Esophagus (tissue), 2 donors: ENCODE measurements at regions not wholly inside any gene's neighbourhood (a gene's known extent, or its start where the extent isn't known, plus 50 kb on each side); places are given as distances from the start of the nearest gene placed in this dataset.

Experiments
- H3K27ac ChIP-seq, 2 donors: one replicate each; pipeline ENCODE4 v1.5.1; 2013; ENCODE audit warnings: low read depth in 2 of 2, mild to moderate bottlenecking in 2 of 2, inconsistent platforms in 1 of 2, low read length in 1 of 2, moderate library complexity in 1 of 2
- H3K27me3 ChIP-seq, 2 donors: one replicate each; pipeline ENCODE4 v1.6.1; 2013; ENCODE audit warnings: low read length in 2 of 2, control low read depth in 1 of 2, mild to moderate bottlenecking in 1 of 2; ENCODE audit not compliant: insufficient read depth in 2 of 2, control insufficient read depth in 1 of 2
- H3K36me3 ChIP-seq, 2 donors: one replicate each; pipeline ENCODE4 v1.6.1; 2013; ENCODE audit warnings: low read length in 1 of 2; ENCODE audit not compliant: control insufficient read depth in 2 of 2, insufficient read depth in 2 of 2
- H3K4me1 ChIP-seq, 2 donors: one replicate each; pipeline ENCODE4 v1.6.1; 2013; ENCODE audit warnings: low read length in 1 of 2; ENCODE audit not compliant: control insufficient read depth in 2 of 2, insufficient read depth in 2 of 2
- H3K4me3 ChIP-seq, 2 donors: one replicate each; pipeline ENCODE4 v1.5.1; 2013; ENCODE audit warnings: low read length in 2 of 2, mild to moderate bottlenecking in 2 of 2, low read depth in 1 of 2, moderate library complexity in 1 of 2
- H3K9me3 ChIP-seq, 2 donors: one replicate each; pipeline ENCODE4 v1.6.1; 2013; ENCODE audit warnings: mild to moderate bottlenecking in 2 of 2, low read depth in 1 of 2, low read length in 1 of 2, moderate library complexity in 1 of 2; ENCODE audit not compliant: control insufficient read depth in 2 of 2, insufficient read depth in 1 of 2
- WGBS, 2 donors: extraction: QIAGEN DNeasy Blood & Tissue Kit; methylation state at CpG; one replicate each; pipeline ENCODE4 v1.1.7; 2013; 5-methylcytosine and 5-hydroxymethylcytosine counted together
- donor health status: healthy with polysubstance abuse.
- donor health status: Bipolar disorder and iron deficiency.

GRCh38 chr2:72043985-72044384 lies 103.7 kb downstream of the CYP26B1 start:
- H3K9me3 ChIP-seq: no peaks in the 10 kb centered on the region
- H3K36me3 ChIP-seq: no peaks in the 10 kb centered on the region
- no peak overlapping the region for H3K27ac ChIP-seq
- no peak overlapping the region for H3K4me3 ChIP-seq
- peaks cover 7 to 24% of the 10 kb centered on the region in 2 donors for H3K4me1 ChIP-seq
- H3K27me3 ChIP-seq: no peaks in the 10 kb centered on the region

- no peak overlapping the region for H3K4me3 ChIP-seq
- H3K27me3 ChIP-seq: no peaks in the 10 kb centered on the region
- 28 to 35% methylated on average over 5 of the region's 5 CpGs for WGBS, 2 donors
- no peaks in the 10 kb centered on the region for H3K36me3 ChIP-seq
- peak overlapping the region; percentile 68 to 83 for H3K27ac ChIP-seq
- H3K4me1 ChIP-seq: peaks cover 9 to 24% of the 10 kb centered on the region in 2 donors
- H3K9me3 ChIP-seq: no peaks in the 10 kb centered on the region
Measured at GRCh38 chr2:72041638-72042111, 106.0 kb downstream of the CYP26B1 start.

- no peaks in the 10 kb centered on the region for H3K36me3 ChIP-seq
- no peaks in the 10 kb centered on the region for H3K9me3 ChIP-seq
- 70% methylated on average over 12 of the region's 12 CpGs for WGBS, 2 donors
- peak overlapping the region in 1 of 2 donors; percentile 83 for H3K27ac ChIP-seq
- peaks cover 9 to 27% of the 10 kb centered on the region in 2 donors for H3K4me1 ChIP-seq
- H3K27me3 ChIP-seq: no peaks in the 10 kb centered on the region
- H3K4me3 ChIP-seq: no peak overlapping the region
Measured at GRCh38 chr2:72040629-72041571, 106.8 kb downstream of the CYP26B1 start.

- Histone ChIP-seq H3K9me3 (no peaks in the 10 kb centered on the region), H3K4me3 (no peak overlapping the region), H3K27ac (no peak overlapping the region), H3K27me3 (no peaks in the 10 kb centered on the region), H3K36me3 (no peaks in the 10 kb centered on the region), H3K4me1 (peaks cover 12 to 27% of the 10 kb centered on the region in 2 donors)
- 82 to 88% methylated on average over 5 of the region's 5 CpGs for WGBS, 2 donors
Measured at GRCh38 chr2:72038524-72038923, 109.1 kb downstream of the CYP26B1 start.

- no peaks in the 10 kb centered on the region for H3K9me3 ChIP-seq
- 70 to 78% methylated on average over 5 of the region's 5 CpGs for WGBS, 2 donors
- no peaks in the 10 kb centered on the region for H3K36me3 ChIP-seq
- H3K27ac ChIP-seq: peak overlapping the region in 1 of 2 donors; percentile 82
- no peak overlapping the region for H3K4me3 ChIP-seq
- peaks cover 12 to 33% of the 10 kb centered on the region in 2 donors for H3K4me1 ChIP-seq
- H3K27me3 ChIP-seq: no peaks in the 10 kb centered on the region
Measured at GRCh38 chr2:72037261-72037666, 110.4 kb downstream of the CYP26B1 start.

DNA sequence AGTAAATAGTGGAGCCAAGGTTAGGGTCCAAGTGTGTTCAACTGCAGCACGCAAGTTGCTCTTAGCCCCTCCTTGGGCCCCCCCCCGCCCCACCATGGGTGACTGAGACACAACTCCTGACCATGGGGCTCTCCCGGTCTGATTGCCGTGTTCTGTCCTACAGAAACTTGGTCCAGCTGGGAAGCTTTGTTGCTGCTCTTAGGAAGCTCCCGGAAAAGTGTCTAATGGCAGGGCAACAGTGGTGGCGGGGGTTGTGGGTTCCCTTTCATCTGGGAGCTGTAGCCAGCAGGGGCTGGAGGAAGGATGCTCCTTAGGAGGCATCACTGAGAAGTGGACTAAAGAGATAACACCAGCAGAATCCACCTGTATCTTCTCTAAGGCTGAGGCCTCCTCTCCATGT lies 111.1 kb downstream of the CYP26B1 start:
- no peaks in the 10 kb centered on the region for H3K36me3 ChIP-seq
- 95% methylated on average over 6 of the region's 6 CpGs for WGBS, 2 donors
- H3K4me3 ChIP-seq: no peak overlapping the region
- H3K9me3 ChIP-seq: no peaks in the 10 kb centered on the region
- no peaks in the 10 kb centered on the region for H3K27me3 ChIP-seq
- peaks cover 12 to 30% of the 10 kb centered on the region in 2 donors for H3K4me1 ChIP-seq
- H3K27ac ChIP-seq: peak overlapping the region in 1 of 2 donors; percentile 82

GRCh38 chr2:72036173-72036545 lies 111.5 kb downstream of the CYP26B1 start:
- Histone ChIP-seq H3K27me3 (no peaks in the 10 kb centered on the region), H3K36me3 (no peaks in the 10 kb centered on the region), H3K9me3 (no peaks in the 10 kb centered on the region), H3K4me3 (no peak overlapping the region), H3K4me1 (peaks cover 8 to 30% of the 10 kb centered on the region in 2 donors), H3K27ac (peak overlapping the region; percentile 15 to 82)
- 73 to 77% methylated on average over 3 of the region's 3 CpGs for WGBS, 2 donors

DNA sequence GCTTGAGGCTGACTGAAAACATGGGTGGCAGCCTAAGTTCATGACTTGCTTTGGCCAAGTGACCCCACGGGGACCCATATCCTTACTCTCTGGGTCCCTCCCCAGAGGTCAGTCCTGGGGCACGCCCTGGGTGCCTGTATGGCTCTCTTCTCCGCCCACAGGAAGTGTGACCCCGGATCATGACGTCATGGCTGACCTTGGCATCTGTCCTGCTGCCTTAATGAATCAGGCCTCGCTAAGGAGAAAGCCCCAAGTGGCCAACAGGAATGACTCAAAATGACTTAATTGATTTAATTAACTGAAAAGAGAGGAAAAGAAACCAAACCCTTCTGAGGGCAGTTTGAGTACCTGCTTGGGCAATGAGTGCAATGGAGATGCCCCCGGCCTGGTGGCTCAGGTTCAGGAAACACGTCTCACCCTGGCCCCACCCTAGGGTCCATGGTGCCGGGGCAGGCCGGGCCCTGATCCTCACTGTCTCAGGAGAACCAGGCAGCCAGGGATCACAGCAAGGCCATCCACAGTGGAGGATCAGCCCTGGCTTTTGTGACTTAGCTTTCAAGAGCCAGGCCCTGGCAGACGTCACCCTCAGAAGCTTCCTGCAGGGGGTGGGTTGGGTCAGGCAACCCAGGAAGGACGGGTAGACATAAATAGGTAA lies 112.0 kb downstream of the CYP26B1 start:
- H3K27me3 ChIP-seq: no peaks in the 10 kb centered on the region
- H3K9me3 ChIP-seq: no peaks in the 10 kb centered on the region
- peak overlapping the region; percentile 73 to 82 for H3K27ac ChIP-seq
- no peak overlapping the region for H3K4me3 ChIP-seq
- no peaks in the 10 kb centered on the region for H3K36me3 ChIP-seq
- 57 to 71% methylated on average over 12 of the region's 12 CpGs for WGBS, 2 donors
- H3K4me1 ChIP-seq: peaks cover 5 to 28% of the 10 kb centered on the region in 2 donors

- Histone ChIP-seq H3K36me3 (no peaks in the 10 kb centered on the region), H3K9me3 (no peaks in the 10 kb centered on the region), H3K4me3 (no peak overlapping the region), H3K27me3 (no peaks in the 10 kb centered on the region), H3K4me1 (peaks cover 5 to 21% of the 10 kb centered on the region in 2 donors), H3K27ac (peak overlapping the region in 1 of 2 donors; percentile 24)
- 77 to 86% methylated on average over 14 of the region's 14 CpGs for WGBS, 2 donors
Measured at GRCh38 chr2:72034353-72035095, 113.1 kb downstream of the CYP26B1 start.
